Testis (tissue), 2 donors: ENCODE measurements at regions not wholly inside any gene's neighbourhood (a gene's known extent, or its start where the extent isn't known, plus 50 kb on each side); places are given as distances from the start of the nearest gene placed in this dataset.

Experiments
- POLR2A ChIP-seq: fragments of 450-650 bp; IDR thresholded peaks from one replicate; pipeline ENCODE4 v1.6.1; 2017; ENCODE audit warnings: antibody characterized with exemption, mild to moderate bottlenecking, moderate library complexity
- TF ChIP-seq, protein P1 (sequence below), 3 experiments: fragments of 450-650 bp in 2 of 3; fragments of 200-600 bp in 1 of 3; sonication (generic) in 1 of 3; IDR thresholded peaks; one replicate each; pipeline ENCODE4 v1.5.1; 2016 to 2019; ENCODE audit warnings: antibody characterized with exemption in 3 of 3, mild to moderate bottlenecking in 2 of 3, moderate library complexity in 1 of 3

DNA sequence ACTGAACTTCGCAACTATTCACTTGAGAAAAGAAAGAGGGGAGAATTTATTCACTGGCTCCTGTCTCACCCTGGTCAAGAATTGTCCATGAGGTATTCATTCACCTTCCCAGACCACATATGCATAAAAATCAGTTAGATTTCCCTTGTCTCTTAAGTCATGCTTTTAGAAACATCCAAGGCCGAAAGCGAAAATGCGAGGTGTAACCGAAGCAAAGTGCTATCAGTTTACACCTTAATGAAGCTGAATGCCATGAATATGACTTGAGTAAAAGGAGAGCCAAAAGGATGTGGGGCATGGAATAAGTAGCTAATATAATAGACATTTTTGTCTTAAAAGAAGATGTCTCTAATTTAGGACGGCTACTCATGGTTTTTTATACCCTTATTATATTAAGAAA is 965.6 kb upstream of the CHORDC1 start:
- TF ChIP-seq, protein P1, sequence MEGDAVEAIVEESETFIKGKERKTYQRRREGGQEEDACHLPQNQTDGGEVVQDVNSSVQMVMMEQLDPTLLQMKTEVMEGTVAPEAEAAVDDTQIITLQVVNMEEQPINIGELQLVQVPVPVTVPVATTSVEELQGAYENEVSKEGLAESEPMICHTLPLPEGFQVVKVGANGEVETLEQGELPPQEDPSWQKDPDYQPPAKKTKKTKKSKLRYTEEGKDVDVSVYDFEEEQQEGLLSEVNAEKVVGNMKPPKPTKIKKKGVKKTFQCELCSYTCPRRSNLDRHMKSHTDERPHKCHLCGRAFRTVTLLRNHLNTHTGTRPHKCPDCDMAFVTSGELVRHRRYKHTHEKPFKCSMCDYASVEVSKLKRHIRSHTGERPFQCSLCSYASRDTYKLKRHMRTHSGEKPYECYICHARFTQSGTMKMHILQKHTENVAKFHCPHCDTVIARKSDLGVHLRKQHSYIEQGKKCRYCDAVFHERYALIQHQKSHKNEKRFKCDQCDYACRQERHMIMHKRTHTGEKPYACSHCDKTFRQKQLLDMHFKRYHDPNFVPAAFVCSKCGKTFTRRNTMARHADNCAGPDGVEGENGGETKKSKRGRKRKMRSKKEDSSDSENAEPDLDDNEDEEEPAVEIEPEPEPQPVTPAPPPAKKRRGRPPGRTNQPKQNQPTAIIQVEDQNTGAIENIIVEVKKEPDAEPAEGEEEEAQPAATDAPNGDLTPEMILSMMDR (IDR thresholded peaks at IDR 0.05) = no peak
- no peak for TF ChIP-seq POLR2A
